Fibroblast of lung (primary cell): ENCODE measurements at regions not wholly inside any gene's neighbourhood (a gene's known extent, or its start where the extent isn't known, plus 50 kb on each side); places are given as distances from the start of the nearest gene placed in this dataset.

Experiments used
- CTCF ChIP-seq, 2 donors: IDR thresholded peaks in 1 of 2; conservative IDR thresholded peaks in 1 of 2; 1 replicate in 1 of 2; 2 replicates in 1 of 2; pipeline ENCODE4 v1.5.1; 2011 to 2012; ENCODE audit warnings: low read length in 2 of 2, control low read depth in 1 of 2, inconsistent platforms in 1 of 2, low read depth in 1 of 2, mild to moderate bottlenecking in 1 of 2
- EZH2 ChIP-seq: IDR thresholded peaks from 2 replicates; pipeline ENCODE4 v1.5.1; 2012; ENCODE audit warnings: low read length, control low read depth, mild to moderate bottlenecking; ENCODE audit errors: missing control alignments

DNA sequence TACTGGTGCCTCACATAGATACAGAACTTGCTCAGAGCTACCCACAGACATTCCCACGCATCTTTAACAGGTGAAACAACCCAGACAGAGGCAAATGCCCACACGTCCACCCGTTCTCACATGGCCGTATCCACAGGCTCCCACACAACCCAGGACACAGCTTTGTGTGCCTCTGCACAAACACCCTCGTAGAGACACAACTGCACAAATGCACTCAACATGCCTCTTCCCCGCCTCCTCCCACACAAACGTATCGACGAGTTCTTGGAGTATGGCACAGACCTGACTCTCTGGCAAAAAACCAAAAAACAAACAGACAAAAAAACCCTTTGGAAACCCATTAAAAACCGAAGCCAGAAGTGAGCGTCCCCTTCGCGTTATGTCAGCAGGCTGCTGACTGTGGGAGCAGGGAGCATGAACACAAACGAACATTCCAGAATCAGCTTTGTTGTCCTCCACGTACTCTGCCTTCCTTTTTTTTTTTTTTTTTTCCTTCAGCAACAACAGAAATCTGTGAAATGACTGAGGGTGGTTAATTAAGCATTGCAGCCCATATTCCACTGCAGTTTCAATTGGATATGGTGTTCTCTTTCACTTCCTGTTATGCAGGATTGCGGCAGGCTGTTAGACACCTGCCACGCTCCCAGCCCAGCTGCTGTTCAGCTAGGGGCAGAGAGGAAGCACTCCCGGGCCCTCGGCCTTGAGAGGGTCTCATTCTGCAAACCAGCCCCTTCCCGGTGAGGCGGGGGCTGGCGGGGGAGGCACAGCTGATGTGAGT is 313.7 kb downstream of the MAF start:
- TF ChIP-seq CTCF (conservative IDR thresholded peaks at IDR 0.05 in 1 of 2, IDR thresholded peaks at IDR 0.05 in 1 of 2; ENCODE audit: low read depth in 1 of 2, low read length in 2 of 2) (no peak), EZH2 (no peak)
